VCaP (cell line): ENCODE measurements at regions not wholly inside any gene's neighbourhood (a gene's known extent, or its start where the extent isn't known, plus 50 kb on each side); places are given as distances from the start of the nearest gene placed in this dataset.

Source experiments
- H3K27ac ChIP-seq: fragments of 450-650 bp; 2 replicates; pipeline ENCODE4 v1.5.1; 2017
- CTCF ChIP-seq: fragments of 450-650 bp; conservative IDR thresholded peaks from 2 replicates; pipeline ENCODE4 v1.5.1; 2017; ENCODE audit warnings: mild to moderate bottlenecking, moderate library complexity

GRCh38 chr6:47133230-47134000 lies 91.3 kb upstream of the ADGRF1 start:
- no peak overlapping the region for H3K27ac ChIP-seq
- no peak for TF ChIP-seq CTCF

- H3K27ac ChIP-seq, result no peak overlapping the region
Measured at GRCh38 chr6:47132724-47133123, 90.6 kb upstream of the ADGRF1 start.

GRCh38 chr6:47131773-47132172 lies 89.6 kb upstream of the ADGRF1 start:
- H3K27ac ChIP-seq, result no peak overlapping the region
- no peak for TF ChIP-seq CTCF

More at GRCh38 chr6:47132724-47133123, 90.6 kb upstream of the ADGRF1 start:
- TF ChIP-seq CTCF, result no peak

- H3K27ac ChIP-seq, result no peak overlapping the region
- TF ChIP-seq CTCF, result no peak
Measured at GRCh38 chr6:47130086-47130485, 88.0 kb upstream of the ADGRF1 start.

- no peak overlapping the region for H3K27ac ChIP-seq
- no peak for TF ChIP-seq CTCF
Measured at GRCh38 chr6:47129129-47129528, 87.0 kb upstream of the ADGRF1 start.

- no peak for TF ChIP-seq CTCF
- H3K27ac ChIP-seq, result no peak overlapping the region
Measured at GRCh38 chr6:47126647-47127391, 84.7 kb upstream of the ADGRF1 start.

- TF ChIP-seq CTCF, result no peak
- no peak overlapping the region for H3K27ac ChIP-seq
Measured at GRCh38 chr6:47118611-47119010, 76.5 kb upstream of the ADGRF1 start.
